ENCODE measurements at regions not wholly inside any gene's neighbourhood (a gene's known extent, or its start where the extent isn't known, plus 50 kb on each side); places are given as distances from the start of the nearest gene placed in this dataset.

DNA sequence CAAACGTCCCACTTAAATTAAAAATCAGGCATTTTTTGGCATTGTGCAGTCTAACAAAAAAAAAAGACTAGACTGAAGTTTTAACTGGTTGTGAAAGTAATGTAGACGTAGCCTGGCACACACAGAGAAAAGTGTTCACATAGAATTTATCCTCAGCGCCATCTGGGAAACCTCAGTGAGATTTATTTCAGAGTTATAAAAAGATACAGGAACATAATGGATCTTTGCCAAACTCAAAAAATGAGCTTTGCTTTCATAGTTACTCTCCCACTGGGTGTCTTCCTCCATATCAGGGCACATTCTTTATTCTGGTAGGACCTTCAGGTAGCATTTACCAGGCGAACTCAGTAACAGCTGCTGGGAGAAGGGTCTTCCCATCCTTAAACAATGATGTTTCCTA is 532.4 kb upstream of the SALL3 start:
- TF ChIP-seq POLR2A (IDR thresholded peaks at IDR 0.05; ENCODE audit: low read length) (no peak), GATA1 (IDR thresholded peaks at IDR 0.05; ENCODE audit: low read depth, low read length) (no peak)

Data from erythroblast (primary cell).